Breast epithelium (tissue), 4 donors: ENCODE measurements at regions not wholly inside any gene's neighbourhood (a gene's known extent, or its start where the extent isn't known, plus 50 kb on each side); places are given as distances from the start of the nearest gene placed in this dataset.

ENCODE experiments used
- DNase-seq, 2 donors: peaks; one replicate each; pipeline ENCODE4 v3.0.0-alpha.2; 2019; ENCODE audit warnings: low spot score in 2 of 2
- H3K27ac ChIP-seq, 2 donors: fragments of 200-600 bp; sonication (generic) in 1 of 2; one replicate each; pipeline ENCODE4 v1.5.1; 2016 to 2019; ENCODE audit warnings: mild to moderate bottlenecking in 1 of 2
- H3K27me3 ChIP-seq, 2 donors: fragments of 200-600 bp; sonication (generic) in 1 of 2; one replicate each; pipeline versions ENCODE4 v1.5.1 to v1.6.0; 2017 to 2019; ENCODE audit warnings: control low read depth in 1 of 2, mild to moderate bottlenecking in 1 of 2
- H3K36me3 ChIP-seq: fragments of 200-600 bp; one replicate; pipeline ENCODE4 v1.5.1; 2019
- H3K4me1 ChIP-seq, 2 donors: fragments of 200-600 bp; sonication (generic); one replicate each; pipeline ENCODE4 v1.5.1; 2016 to 2019; ENCODE audit warnings: control low read depth in 1 of 2
- H3K4me3 ChIP-seq, 3 donors: fragments of 200-600 bp; sonication (generic); 1 replicate in 2 of 3; 2 replicates in 1 of 3; pipeline ENCODE4 v1.5.1; 2016 to 2019; ENCODE audit warnings: mild to moderate bottlenecking in 3 of 3, moderate library complexity in 2 of 3
- H3K9me3 ChIP-seq, 2 donors: fragments of 200-600 bp; sonication (generic) in 1 of 2; one replicate each; pipeline ENCODE4 v1.5.1; 2016 to 2019; ENCODE audit warnings: control low read depth in 1 of 2
- CTCF ChIP-seq, 3 donors: fragments of 450-650 bp; IDR thresholded peaks; one replicate each; pipeline ENCODE4 v1.5.1; 2016 to 2017; ENCODE audit warnings: antibody characterized with exemption in 3 of 3, mild to moderate bottlenecking in 3 of 3, moderate library complexity in 3 of 3
- POLR2A ChIP-seq: fragments of 450-650 bp; IDR thresholded peaks from one replicate; pipeline ENCODE4 v1.6.1; 2016; ENCODE audit warnings: antibody characterized with exemption, mild to moderate bottlenecking, moderate library complexity
- POLR2AphosphoS5 ChIP-seq, 3 donors: sonication (generic); formaldehyde crosslinking; IDR thresholded peaks; one replicate each; pipeline ENCODE4 v1.6.1; 2017; ENCODE audit warnings: antibody characterized with exemption in 3 of 3
- intact Hi-C: fragments of 100-400 bp; cut with DNase I; formaldehyde crosslinking; loops from one replicate; pipeline ENCODE4 v1.15.1; 2023; ENCODE audit warnings: low total_unique reads

DNA sequence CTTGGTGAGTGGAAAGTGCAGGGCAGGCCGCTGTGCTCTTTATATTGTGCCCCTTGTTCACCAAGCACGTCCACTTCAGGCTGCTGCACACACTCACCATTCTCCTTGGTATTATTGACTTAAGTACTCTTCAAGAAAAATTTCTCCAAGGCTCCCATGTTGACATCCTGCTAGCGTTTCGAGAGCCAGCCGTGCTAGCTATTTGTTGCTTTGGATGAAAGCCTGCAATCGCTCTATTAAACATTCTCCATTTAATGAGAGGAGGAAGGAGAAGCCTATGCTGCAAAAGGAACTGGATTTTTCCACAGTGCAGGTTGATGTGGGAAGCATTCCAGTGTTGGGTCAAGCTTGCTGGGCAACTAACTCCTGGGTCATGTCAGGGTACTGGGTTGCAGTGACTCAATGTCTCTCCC is 113.5 kb downstream of the CD83 start:
- H3K9me3 ChIP-seq: no peaks in the 10 kb centered on the region
- H3K27me3 ChIP-seq: no peaks in the 10 kb centered on the region
- no peak for DNase-seq
- H3K4me1 ChIP-seq: no peaks in the 10 kb centered on the region
- H3K4me3 ChIP-seq: no peak overlapping the region
- H3K36me3 ChIP-seq: no peaks in the 10 kb centered on the region
- no peak for TF ChIP-seq CTCF (IDR thresholded peaks at IDR 0.05)
- TF ChIP-seq POLR2AphosphoS5 (IDR thresholded peaks at IDR 0.05): no peak
- TF ChIP-seq POLR2A: no peak
- intact Hi-C loops: no loop called here
- H3K27ac ChIP-seq: no peak overlapping the region

DNA sequence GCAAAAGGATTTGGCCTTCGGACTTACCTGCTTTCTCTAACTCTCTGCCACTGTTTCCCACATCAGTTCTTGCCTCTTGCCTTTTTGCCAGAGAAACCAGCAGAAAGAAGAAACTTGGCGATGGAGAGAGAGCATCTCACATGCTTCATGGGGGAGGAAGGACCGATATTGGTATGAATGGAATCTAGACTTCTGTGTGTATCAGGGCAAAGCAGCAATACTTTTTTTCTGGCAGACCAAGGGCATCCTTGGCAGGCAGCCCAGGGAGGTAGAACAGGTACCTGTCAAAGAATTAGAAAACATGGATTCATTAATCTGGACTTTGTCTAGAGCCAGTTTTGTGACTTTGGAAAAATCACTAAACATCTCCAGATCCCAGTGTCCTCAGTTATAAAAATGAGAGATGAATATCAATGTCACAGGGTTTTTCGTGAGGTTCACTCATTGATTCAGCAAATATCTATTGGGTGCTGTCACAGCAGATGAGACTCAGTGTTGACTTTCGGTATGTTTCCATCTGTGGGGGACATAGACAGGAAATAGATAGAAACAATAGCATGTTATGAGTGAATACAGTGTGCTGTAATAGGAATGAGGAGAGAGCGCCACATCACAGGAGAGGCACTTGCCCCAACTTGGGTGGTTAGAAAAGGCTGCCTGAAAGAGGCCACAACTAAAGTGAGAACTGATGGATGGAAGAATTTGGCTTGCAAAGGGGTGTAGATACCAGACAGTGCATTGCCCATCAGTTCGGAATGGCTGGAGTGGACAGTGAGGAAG is 114.1 kb downstream of the CD83 start:
- no peak overlapping the region for H3K27ac ChIP-seq
- H3K4me1 ChIP-seq: no peaks in the 10 kb centered on the region
- H3K27me3 ChIP-seq: no peaks in the 10 kb centered on the region
- no peak for DNase-seq
- no peak for TF ChIP-seq CTCF (IDR thresholded peaks at IDR 0.05)
- TF ChIP-seq POLR2A: no peak
- no peak for TF ChIP-seq POLR2AphosphoS5 (IDR thresholded peaks at IDR 0.05)
- no peaks in the 10 kb centered on the region for H3K36me3 ChIP-seq
- no peaks in the 10 kb centered on the region for H3K9me3 ChIP-seq
- intact Hi-C loops: no loop called here
- no peak overlapping the region for H3K4me3 ChIP-seq

GRCh38 chr6:14232889-14233288 is 115.3 kb downstream of the CD83 start:
- no peaks in the 10 kb centered on the region for H3K27me3 ChIP-seq
- intact Hi-C loops: no loop called here
- no peaks in the 10 kb centered on the region for H3K36me3 ChIP-seq
- no peak overlapping the region for H3K4me3 ChIP-seq
- no peak for DNase-seq
- no peak for TF ChIP-seq CTCF (IDR thresholded peaks at IDR 0.05)
- no peak for TF ChIP-seq POLR2AphosphoS5 (IDR thresholded peaks at IDR 0.05)
- TF ChIP-seq POLR2A: no peak
- H3K4me1 ChIP-seq: no peaks in the 10 kb centered on the region
- no peak overlapping the region for H3K27ac ChIP-seq
- no peaks in the 10 kb centered on the region for H3K9me3 ChIP-seq

GRCh38 chr6:14235653-14236356 is 118.2 kb downstream of the CD83 start:
- no peak for TF ChIP-seq POLR2A
- no peak for TF ChIP-seq CTCF (IDR thresholded peaks at IDR 0.05)
- TF ChIP-seq POLR2AphosphoS5 (IDR thresholded peaks at IDR 0.05): no peak
- DNase-seq: no peak
- intact Hi-C loops: no loop called here

DNA sequence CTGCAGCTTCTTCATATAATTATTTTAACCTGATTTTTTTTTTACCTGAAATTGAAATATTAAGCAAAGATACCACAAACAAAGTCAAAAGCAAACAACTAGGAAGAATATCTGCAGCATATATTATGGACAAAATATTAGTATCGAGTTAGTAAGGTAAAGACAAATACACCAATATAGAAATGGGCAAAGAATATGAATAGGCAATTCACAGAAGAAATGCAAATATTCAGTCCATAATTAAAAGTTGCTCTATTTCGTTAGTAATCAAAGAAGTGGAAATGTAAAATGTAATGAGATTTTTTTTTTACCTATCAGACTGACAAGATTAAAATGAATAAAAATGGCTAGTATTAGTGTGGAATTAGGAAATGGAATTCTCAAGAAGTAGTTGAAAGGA is 121.5 kb downstream of the CD83 start:
- no peak overlapping the region for H3K27ac ChIP-seq
- TF ChIP-seq POLR2AphosphoS5 (IDR thresholded peaks at IDR 0.05) (no peak), POLR2A (no peak), CTCF (IDR thresholded peaks at IDR 0.05) (no peak)
- DNase-seq: no peak
- no peaks in the 10 kb centered on the region for H3K27me3 ChIP-seq
- no peaks in the 10 kb centered on the region for H3K4me1 ChIP-seq
- H3K4me3 ChIP-seq: no peak overlapping the region
- H3K36me3 ChIP-seq: no peaks in the 10 kb centered on the region
- H3K9me3 ChIP-seq: no peaks in the 10 kb centered on the region
- intact Hi-C loops: no loop called here

More at GRCh38 chr6:14235653-14236356, 118.2 kb downstream of the CD83 start:
- Histone ChIP-seq H3K4me1 (no peaks in the 10 kb centered on the region), H3K4me3 (no peak overlapping the region), H3K9me3 (no peaks in the 10 kb centered on the region), H3K27me3 (no peaks in the 10 kb centered on the region), H3K27ac (no peak overlapping the region), H3K36me3 (no peaks in the 10 kb centered on the region)
